IMR-90 (cell line): ENCODE measurements at regions not wholly inside any gene's neighbourhood (a gene's known extent, or its start where the extent isn't known, plus 50 kb on each side); places are given as distances from the start of the nearest gene placed in this dataset.

ENCODE experiments used
- ATAC-seq: fragments of 200-7000 bp; cut with Tn5 transposase; 2 replicates; pipeline ENCODE4 v1.9.1; 2020; ENCODE audit warnings: low read depth, mild to moderate bottlenecking, moderate library complexity
- BruUV-seq: library from RNA; stranded (reverse); fragments of 400-500 nt; replicated peaks from 2 replicates; lab custom pipeline; 2021; lab: Mats Ljungman, UMichigan
- CTCF ChIA-PET: fragments of 300-600 bp; formaldehyde crosslinking; extraction: SDS; loops from one replicate; lab custom pipeline; 2021; ENCODE audit warnings: antibody characterized with exemption; lab: Yijun Ruan, JAX
- POLR2A ChIA-PET: fragments of 300-600 bp; sonication (Branson Sonifier 250); formaldehyde crosslinking; loops from one replicate; lab custom pipeline; 2022; ENCODE audit warnings: antibody characterized with exemption; ENCODE audit not compliant: unreplicated experiment; lab: Charles Lee
- DNase-seq: peaks from one replicate; pipeline ENCODE4 v3.0.0; 2013
- H2AFZ ChIP-seq: replicated peaks from 2 replicates; pipeline ENCODE3; 2013; ENCODE audit warnings: low read length, mild to moderate bottlenecking; ENCODE audit not compliant: poor library complexity
- H2AK5ac ChIP-seq: 2 replicates; pipeline ENCODE4 v1.6.1; 2013; ENCODE audit warnings: low read depth, low read length, inconsistent platforms
- H2AK9ac ChIP-seq: replicated peaks from 2 replicates; pipeline ENCODE3; 2013; ENCODE audit warnings: mild to moderate bottlenecking, low read depth, low read length, moderate library complexity; ENCODE audit not compliant: poor library complexity
- H2BK120ac ChIP-seq: 2 replicates; pipeline ENCODE4 v1.6.1; 2013; ENCODE audit warnings: low read depth, low read length, inconsistent platforms
- H2BK15ac ChIP-seq: 3 replicates; pipeline ENCODE4 v1.6.1; 2013; ENCODE audit warnings: low read depth, low read length, inconsistent platforms
- H2BK20ac ChIP-seq: 2 replicates; pipeline ENCODE4 v1.6.1; 2013; ENCODE audit warnings: low read depth, mild to moderate bottlenecking, inconsistent platforms, low read length, moderate library complexity
- H2BK5ac ChIP-seq: 2 replicates; pipeline ENCODE4 v1.6.1; 2013; ENCODE audit warnings: mild to moderate bottlenecking, low read depth, low read length, inconsistent platforms; ENCODE audit not compliant: poor library complexity, severe bottlenecking
- H3K14ac ChIP-seq: replicated peaks from 2 replicates; pipeline ENCODE4 v1.6.1; 2013; ENCODE audit warnings: low read depth, low read length, inconsistent platforms
- H3K18ac ChIP-seq: 2 replicates; pipeline ENCODE4 v1.6.1; 2013; ENCODE audit warnings: low read depth, low read length, control low read depth
- H3K23ac ChIP-seq: 2 replicates; pipeline ENCODE4 v1.6.1; 2013; ENCODE audit warnings: low read depth, low read length, inconsistent platforms
- H3K27ac ChIP-seq: 2 replicates; pipeline ENCODE4 v1.5.1; 2013; ENCODE audit warnings: mild to moderate bottlenecking, control low read depth, low read length; ENCODE audit not compliant: insufficient read depth
- H3K27me3 ChIP-seq: 2 replicates; pipeline ENCODE4 v1.6.1; 2013; ENCODE audit warnings: low read length; ENCODE audit not compliant: control insufficient read depth, insufficient read depth
- H3K36me3 ChIP-seq: 2 replicates; pipeline ENCODE4 v1.6.1; 2013; ENCODE audit warnings: low read length, mixed read lengths; ENCODE audit not compliant: control insufficient read depth, insufficient read depth
- H3K4ac ChIP-seq: 2 replicates; pipeline ENCODE4 v1.6.1; 2013; ENCODE audit warnings: low read depth, low read length, inconsistent platforms
- H3K4me1 ChIP-seq: 2 replicates; pipeline ENCODE4 v1.6.1; 2013; ENCODE audit warnings: low read length, mixed read lengths; ENCODE audit not compliant: control insufficient read depth, insufficient read depth
- H3K4me2 ChIP-seq: 2 replicates; pipeline ENCODE4 v1.6.1; 2013; ENCODE audit warnings: low read depth, mild to moderate bottlenecking, control low read depth, low read length, moderate library complexity
- H3K4me3 ChIP-seq: 2 replicates; pipeline ENCODE4 v1.5.1; 2013; ENCODE audit warnings: low read depth, mild to moderate bottlenecking, control low read depth, low read length, moderate library complexity; ENCODE audit not compliant: insufficient read depth
- H3K56ac ChIP-seq: 2 replicates; pipeline ENCODE4 v1.6.1; 2013; ENCODE audit warnings: low read length, inconsistent platforms; ENCODE audit not compliant: insufficient read depth; ENCODE audit errors: extremely low read depth
- H3K79me1 ChIP-seq, 2 experiments: 2 replicates each; pipeline ENCODE4 v1.6.1; 2013; ENCODE audit warnings: low read length in 2 of 2, inconsistent platforms in 1 of 2, low read depth in 1 of 2
- H3K9ac ChIP-seq: 2 replicates; pipeline ENCODE4 v1.6.1; 2013; ENCODE audit warnings: low read depth, low read length, control low read depth
- H3K9me1 ChIP-seq: 2 replicates; pipeline ENCODE4 v1.6.1; 2013; ENCODE audit warnings: low read length, inconsistent platforms; ENCODE audit not compliant: insufficient read depth
- H3K9me3 ChIP-seq: 2 replicates; pipeline ENCODE4 v1.6.1; 2013; ENCODE audit warnings: low read length; ENCODE audit not compliant: control insufficient read depth, insufficient read depth
- H4K20me1 ChIP-seq: 2 replicates; pipeline ENCODE4 v1.6.1; 2013; ENCODE audit warnings: low read length, inconsistent platforms; ENCODE audit not compliant: insufficient read depth
- H4K5ac ChIP-seq: 2 replicates; pipeline ENCODE4 v1.6.1; 2013; ENCODE audit warnings: mild to moderate bottlenecking, low read depth, low read length, control low read depth
- H4K8ac ChIP-seq, 2 experiments: 2 replicates each; pipeline ENCODE4 v1.6.1; 2013; ENCODE audit warnings: low read depth in 2 of 2, low read length in 2 of 2, control low read depth in 1 of 2, inconsistent platforms in 1 of 2
- H4K91ac ChIP-seq: 2 replicates; pipeline ENCODE4 v1.6.1; 2013; ENCODE audit warnings: low read depth, low read length, inconsistent platforms; ENCODE audit not compliant: insufficient read depth
- BHLHE40 ChIP-seq: fragments of 150-350 bp; IDR thresholded peaks from 2 replicates; pipeline ENCODE4 v1.6.1; 2016; ENCODE audit warnings: mild to moderate bottlenecking, low read depth, low read length
- CEBPB ChIP-seq: IDR thresholded peaks from 2 replicates; pipeline ENCODE4 v1.6.1; 2012; ENCODE audit warnings: low read depth, low read length, improper control_type of control experiment
- CHD1 ChIP-seq: IDR thresholded peaks from 2 replicates; pipeline ENCODE4 v1.6.1; 2012; ENCODE audit warnings: low read depth, low read length, improper control_type of control experiment
- MAFK ChIP-seq: IDR thresholded peaks from 2 replicates; pipeline ENCODE4 v1.6.1; 2012; ENCODE audit warnings: low read depth, low read length, improper control_type of control experiment
- MAZ ChIP-seq: IDR thresholded peaks from 2 replicates; pipeline ENCODE4 v1.6.1; 2012; ENCODE audit warnings: low read depth, mild to moderate bottlenecking, low read length, improper control_type of control experiment, moderate library complexity, borderline replicate concordance
- MXI1 ChIP-seq: IDR thresholded peaks from 2 replicates; pipeline ENCODE4 v1.6.1; 2012; ENCODE audit warnings: low read depth, mild to moderate bottlenecking, low read length, moderate library complexity, borderline replicate concordance
- NFE2L2 ChIP-seq: fragments of 150-350 bp; IDR thresholded peaks from 2 replicates; pipeline ENCODE4 v1.6.1; 2016; ENCODE audit warnings: low read depth, mild to moderate bottlenecking, low read length
- RAD21 ChIP-seq: IDR thresholded peaks from 2 replicates; pipeline ENCODE4 v1.6.1; 2012; ENCODE audit warnings: low read length, improper control_type of control experiment
- RCOR1 ChIP-seq: IDR thresholded peaks from 2 replicates; pipeline ENCODE4 v1.6.1; 2012; ENCODE audit warnings: mild to moderate bottlenecking, low read length, improper control_type of control experiment; ENCODE audit not compliant: insufficient replicate concordance
- RFX5 ChIP-seq: IDR thresholded peaks from 2 replicates; pipeline ENCODE4 v1.8.0; 2012; ENCODE audit warnings: low read depth, mild to moderate bottlenecking, low read length, moderate library complexity
- SMC3 ChIP-seq: fragments of 150-350 bp; IDR thresholded peaks from 2 replicates; pipeline ENCODE4 v1.6.1; 2016; ENCODE audit warnings: low read depth, mild to moderate bottlenecking, antibody characterized with exemption, low read length, moderate library complexity
- WGBS, 2 experiments: methylation state at CpG; one replicate each; pipeline versions ENCODE4 v1.1.5 to v1.1.7; 2013; ENCODE audit warnings: missing lambda C conversion rate in 2 of 2; ENCODE audit not compliant: insufficient read length in 1 of 2; ENCODE audit errors: extremely low coverage in 2 of 2; 5-methylcytosine and 5-hydroxymethylcytosine counted together
- dilution Hi-C: fragments of 300-500 bp; cut with HindIII; formaldehyde crosslinking; loops from one replicate; pipeline ENCODE4 v1.14.3; 2018; ENCODE audit warnings: low sequenced_read_pairs; ENCODE audit not compliant: unreplicated experiment
- in situ Hi-C: fragments of 300-500 bp; cut with MboI; formaldehyde crosslinking; loops from 3 replicates; pipeline ENCODE4 v1.14.3; 2019; ENCODE audit warnings: low sequenced_read_pairs, inconsistent platforms, mixed read lengths
- intact Hi-C: fragments of 100-400 bp; cut with micrococcal nuclease; formaldehyde crosslinking; loops from 2 replicates; pipeline ENCODE4 v1.10.0; 2022
- TF ChIP-seq, protein P1 (sequence below): conservative IDR thresholded peaks from 2 replicates; pipeline ENCODE4 v1.5.1; 2012; ENCODE audit warnings: mild to moderate bottlenecking, low read depth, low read length, improper control_type of control experiment
- TF ChIP-seq, protein P2 (sequence below): fragments of 150-350 bp; IDR thresholded peaks from 2 replicates; pipeline ENCODE4 v1.6.1; 2017; ENCODE audit warnings: mild to moderate bottlenecking, antibody characterized with exemption, low read length, low read depth
- TF ChIP-seq, protein P3 (sequence below): fragments of 150-350 bp; IDR thresholded peaks from 2 replicates; pipeline ENCODE4 v1.6.1; 2016; ENCODE audit warnings: low read depth, mild to moderate bottlenecking, low read length, moderate library complexity, borderline replicate concordance

- H2BK20ac ChIP-seq: no peak overlapping the region
- no peak overlapping the region for H3K4me2 ChIP-seq
- H3K56ac ChIP-seq: no peak overlapping the region
- H4K20me1 ChIP-seq: no peaks in the 10 kb centered on the region
- H2AK9ac ChIP-seq: no peak overlapping the region
- no peak overlapping the region for H4K5ac ChIP-seq
- no peaks in the 10 kb centered on the region for H3K4me1 ChIP-seq
- H3K23ac ChIP-seq: no peak overlapping the region
- DNase-seq (no peak), ATAC-seq (no peak)
- no TSS peak for BruUV-seq
- dilution Hi-C loops: no loop called here
- no peak overlapping the region for H2BK15ac ChIP-seq
- WGBS, 2 experiments: 44% methylated on average over 6 of the region's 16 CpGs; no CpG with 5 or more reads in 1 of the 2 experiments
- H3K18ac ChIP-seq: no peak overlapping the region
- H4K91ac ChIP-seq: no peak overlapping the region
- no peak overlapping the region for H2BK120ac ChIP-seq
- H3K9ac ChIP-seq: no peak overlapping the region
- H3K36me3 ChIP-seq: no peaks in the 10 kb centered on the region
- no peak overlapping the region for H3K27ac ChIP-seq
- no peak overlapping the region for H3K14ac ChIP-seq
- H3K79me1 ChIP-seq: no peaks in the 10 kb centered on the region
- ChIA-PET CTCF (no interaction called here), POLR2A (no interaction called here)
- no peak overlapping the region for H3K4ac ChIP-seq
- no peak overlapping the region for H2AFZ ChIP-seq
- H4K8ac ChIP-seq: no peak overlapping the region
- intact Hi-C loops: no loop called here
- TF ChIP-seq RAD21 (no peak), RFX5 (no peak), CHD1 (no peak), SMC3 (no peak), CEBPB (no peak), MAZ (no peak), NFE2L2 (no peak), MAFK (no peak), MXI1 (no peak), BHLHE40 (no peak), RCOR1 (no peak)
- TF ChIP-seq, protein P1, sequence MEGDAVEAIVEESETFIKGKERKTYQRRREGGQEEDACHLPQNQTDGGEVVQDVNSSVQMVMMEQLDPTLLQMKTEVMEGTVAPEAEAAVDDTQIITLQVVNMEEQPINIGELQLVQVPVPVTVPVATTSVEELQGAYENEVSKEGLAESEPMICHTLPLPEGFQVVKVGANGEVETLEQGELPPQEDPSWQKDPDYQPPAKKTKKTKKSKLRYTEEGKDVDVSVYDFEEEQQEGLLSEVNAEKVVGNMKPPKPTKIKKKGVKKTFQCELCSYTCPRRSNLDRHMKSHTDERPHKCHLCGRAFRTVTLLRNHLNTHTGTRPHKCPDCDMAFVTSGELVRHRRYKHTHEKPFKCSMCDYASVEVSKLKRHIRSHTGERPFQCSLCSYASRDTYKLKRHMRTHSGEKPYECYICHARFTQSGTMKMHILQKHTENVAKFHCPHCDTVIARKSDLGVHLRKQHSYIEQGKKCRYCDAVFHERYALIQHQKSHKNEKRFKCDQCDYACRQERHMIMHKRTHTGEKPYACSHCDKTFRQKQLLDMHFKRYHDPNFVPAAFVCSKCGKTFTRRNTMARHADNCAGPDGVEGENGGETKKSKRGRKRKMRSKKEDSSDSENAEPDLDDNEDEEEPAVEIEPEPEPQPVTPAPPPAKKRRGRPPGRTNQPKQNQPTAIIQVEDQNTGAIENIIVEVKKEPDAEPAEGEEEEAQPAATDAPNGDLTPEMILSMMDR: no peak
- TF ChIP-seq, protein P2, sequence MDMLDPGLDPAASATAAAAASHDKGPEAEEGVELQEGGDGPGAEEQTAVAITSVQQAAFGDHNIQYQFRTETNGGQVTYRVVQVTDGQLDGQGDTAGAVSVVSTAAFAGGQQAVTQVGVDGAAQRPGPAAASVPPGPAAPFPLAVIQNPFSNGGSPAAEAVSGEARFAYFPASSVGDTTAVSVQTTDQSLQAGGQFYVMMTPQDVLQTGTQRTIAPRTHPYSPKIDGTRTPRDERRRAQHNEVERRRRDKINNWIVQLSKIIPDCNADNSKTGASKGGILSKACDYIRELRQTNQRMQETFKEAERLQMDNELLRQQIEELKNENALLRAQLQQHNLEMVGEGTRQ: no peak
- TF ChIP-seq, protein P3, sequence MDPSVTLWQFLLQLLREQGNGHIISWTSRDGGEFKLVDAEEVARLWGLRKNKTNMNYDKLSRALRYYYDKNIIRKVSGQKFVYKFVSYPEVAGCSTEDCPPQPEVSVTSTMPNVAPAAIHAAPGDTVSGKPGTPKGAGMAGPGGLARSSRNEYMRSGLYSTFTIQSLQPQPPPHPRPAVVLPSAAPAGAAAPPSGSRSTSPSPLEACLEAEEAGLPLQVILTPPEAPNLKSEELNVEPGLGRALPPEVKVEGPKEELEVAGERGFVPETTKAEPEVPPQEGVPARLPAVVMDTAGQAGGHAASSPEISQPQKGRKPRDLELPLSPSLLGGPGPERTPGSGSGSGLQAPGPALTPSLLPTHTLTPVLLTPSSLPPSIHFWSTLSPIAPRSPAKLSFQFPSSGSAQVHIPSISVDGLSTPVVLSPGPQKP: no peak
- no peaks in the 10 kb centered on the region for H3K9me3 ChIP-seq
- H2BK5ac ChIP-seq: no peak overlapping the region
- in situ Hi-C loops: no loop called here
- H3K9me1 ChIP-seq: no peaks in the 10 kb centered on the region
- H2AK5ac ChIP-seq: no peak overlapping the region
- no peak overlapping the region for H3K4me3 ChIP-seq
- H3K27me3 ChIP-seq: peaks cover 8% of the 10 kb centered on the region; the same call in 1 of the 2 replicates
Measured at GRCh38 chr17:79372470-79373238, 238.2 kb downstream of the RBFOX3 start.
